C4-2B (cell line): ENCODE measurements at regions not wholly inside any gene's neighbourhood (a gene's known extent, or its start where the extent isn't known, plus 50 kb on each side); places are given as distances from the start of the nearest gene placed in this dataset.

Experiments
- CTCF ChIP-seq: fragments of 450-650 bp; conservative IDR thresholded peaks from 2 replicates; pipeline ENCODE4 v1.5.1; 2017; ENCODE audit warnings: mild to moderate bottlenecking
- ZFX ChIP-seq: fragments of 450-650 bp; IDR thresholded peaks from 2 replicates; pipeline ENCODE4 v1.6.1; 2017

GRCh38 chr2:196322973-196323810 lies 151.8 kb upstream of the STK17B start:
- no peak for TF ChIP-seq CTCF
- no peak for TF ChIP-seq ZFX
